HG02763 (cell line): ENCODE measurements at regions not wholly inside any gene's neighbourhood (a gene's known extent, or its start where the extent isn't known, plus 50 kb on each side); places are given as distances from the start of the nearest gene placed in this dataset.
"Not testable (repeated sequence)": the region's sequence is repeated elsewhere in the genome, so short reads cannot be mapped to it uniquely, and the experiment has no call there.

Source experiments
- ATAC-seq: cut with Tn5 transposase; IDR thresholded peaks from one replicate; pipeline ENCODE4 v1.9.1; 2021; ENCODE audit warnings: mild to moderate bottlenecking, moderate library complexity; ENCODE audit not compliant: unreplicated experiment

GRCh38 chr13:81275666-81276258 lies 934.8 kb upstream of the SPRY2 start:
- no peak for ATAC-seq

- ATAC-seq, result no peak
Measured at GRCh38 chr13:81247711-81248110, 906.8 kb upstream of the SPRY2 start.

- no peak for ATAC-seq
Measured at GRCh38 chr13:81246556-81246955, 905.6 kb upstream of the SPRY2 start.

DNA sequence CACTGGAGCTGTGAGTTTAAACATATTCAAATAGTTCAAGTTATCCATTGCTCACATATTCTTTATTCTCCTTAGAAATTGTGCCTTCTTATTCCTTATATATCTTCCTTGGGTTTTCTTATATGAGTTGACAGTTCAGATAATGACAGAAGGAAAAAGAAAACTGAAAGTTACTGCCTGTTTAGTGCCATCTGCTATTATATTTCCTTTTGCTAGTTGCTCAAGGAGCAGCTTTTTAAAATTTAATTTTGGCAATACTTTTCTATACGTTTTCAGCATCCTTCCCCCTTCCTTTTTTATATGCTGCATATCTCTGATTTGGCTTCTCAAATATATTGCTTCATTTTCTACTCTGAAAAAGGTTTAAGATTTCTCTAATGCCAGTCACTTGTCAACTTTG lies 903.1 kb upstream of the SPRY2 start:
- no peak for ATAC-seq

DNA sequence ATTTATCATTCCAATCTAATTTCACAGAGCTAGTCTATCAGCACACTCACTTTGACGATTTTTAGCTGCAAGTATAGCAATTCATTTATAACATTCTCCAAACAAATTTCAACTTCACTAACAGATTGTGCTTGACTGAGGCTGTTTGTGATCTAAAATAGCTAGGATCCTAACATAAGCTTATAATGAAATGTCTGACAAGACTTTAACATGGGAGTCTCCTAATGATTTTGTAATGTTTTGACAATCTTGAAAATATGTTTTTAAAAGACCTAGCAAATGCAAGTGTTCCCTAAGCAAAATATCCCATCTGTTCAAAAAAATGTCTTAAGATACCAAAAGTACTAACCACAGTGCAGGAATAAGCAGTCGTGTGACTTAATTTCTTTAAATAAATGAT lies 889.5 kb upstream of the SPRY2 start:
- no peak for ATAC-seq

- ATAC-seq, result not testable (repeated sequence)
Measured at GRCh38 chr13:81226830-81227229, 885.9 kb upstream of the SPRY2 start.

DNA sequence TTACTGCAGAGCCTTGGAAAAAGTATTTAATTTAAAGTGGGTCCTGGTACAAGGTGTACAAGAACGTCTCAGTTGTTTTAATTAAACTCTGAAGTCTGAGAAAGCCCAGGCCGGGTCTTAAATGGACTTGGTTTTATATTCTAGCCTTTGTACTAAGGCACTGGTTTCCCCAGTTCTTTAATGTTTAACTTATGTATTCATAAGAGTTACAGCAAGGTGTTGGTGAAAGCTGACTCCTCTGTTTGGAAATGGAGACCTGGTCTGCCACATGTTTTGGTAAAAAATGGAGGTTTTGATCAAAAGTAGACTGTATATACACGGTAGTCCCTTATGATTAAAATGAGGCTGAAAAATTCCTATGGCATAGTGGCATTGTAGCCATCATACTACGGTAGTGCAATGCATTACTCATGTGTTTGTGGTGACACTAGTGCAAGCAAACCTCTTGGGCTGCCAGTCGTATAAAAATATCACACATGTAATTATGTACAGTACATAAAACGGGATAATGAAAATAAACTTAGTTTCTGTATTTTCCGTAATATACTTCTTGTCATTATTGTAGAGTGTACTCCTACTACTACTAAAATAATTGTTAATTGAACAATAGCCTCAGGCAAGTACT lies 883.4 kb upstream of the SPRY2 start:
- no peak for ATAC-seq

- ATAC-seq, result no peak
Measured at GRCh38 chr13:81223778-81224177, 882.9 kb upstream of the SPRY2 start.

DNA sequence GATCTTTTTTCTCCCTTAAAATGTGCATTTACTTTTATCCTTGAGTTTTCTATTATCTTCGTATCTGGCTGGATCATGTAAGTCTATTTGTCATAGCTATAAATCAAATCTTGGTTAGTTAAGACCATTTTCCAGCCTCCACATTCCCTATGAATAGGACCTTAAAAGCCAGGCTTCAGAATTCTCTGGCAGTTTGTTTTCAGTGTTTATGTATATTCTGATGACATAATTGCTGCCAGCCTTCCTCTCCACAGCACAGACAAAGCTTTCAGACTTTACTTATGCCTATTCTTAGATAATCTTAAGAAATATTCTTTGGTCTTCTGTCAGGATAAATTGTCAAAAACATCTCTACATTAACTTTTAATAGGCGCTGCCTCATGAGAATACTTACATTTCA lies 870.8 kb upstream of the SPRY2 start:
- ATAC-seq, result no peak

DNA sequence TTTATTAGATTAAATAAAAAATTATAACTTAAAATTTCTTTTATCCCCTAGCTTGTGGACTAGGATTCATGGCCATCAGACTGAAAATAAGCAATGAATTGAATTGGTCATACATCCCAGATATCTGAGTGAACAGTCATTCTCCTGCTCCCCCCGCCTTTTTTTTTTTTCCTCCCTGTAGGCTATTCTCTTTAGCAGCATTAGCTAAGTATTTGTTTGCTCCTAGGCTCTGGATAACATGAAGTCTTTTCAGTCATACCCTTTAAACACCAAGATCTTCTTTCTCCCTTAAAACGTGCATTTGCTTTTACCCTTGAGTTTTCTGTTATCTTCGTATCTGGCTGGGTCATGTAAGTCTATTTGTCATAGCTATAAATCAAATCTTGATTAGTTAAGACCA lies 866.7 kb upstream of the SPRY2 start:
- no peak for ATAC-seq

DNA sequence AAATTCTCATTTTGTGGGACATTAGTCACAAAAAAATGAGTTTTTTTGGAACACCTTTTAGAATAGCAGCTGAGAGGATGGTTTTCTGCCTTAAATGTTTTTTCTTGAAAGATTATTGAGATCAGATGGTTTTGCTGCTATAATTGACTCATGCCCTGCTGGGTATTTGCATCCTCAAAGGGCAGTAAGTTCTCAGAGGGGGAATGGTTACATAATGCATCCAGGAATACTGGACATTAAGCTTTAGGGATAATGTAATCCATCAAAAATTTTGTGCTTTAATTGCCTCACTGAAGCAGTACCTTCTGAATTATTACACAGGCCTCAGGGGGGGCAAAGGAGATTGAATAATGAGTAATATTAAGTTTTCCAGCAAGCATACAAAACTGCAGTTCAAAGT lies 866.3 kb upstream of the SPRY2 start:
- no peak for ATAC-seq

GRCh38 chr13:81203783-81204182 lies 862.9 kb upstream of the SPRY2 start:
- ATAC-seq, result no peak

DNA sequence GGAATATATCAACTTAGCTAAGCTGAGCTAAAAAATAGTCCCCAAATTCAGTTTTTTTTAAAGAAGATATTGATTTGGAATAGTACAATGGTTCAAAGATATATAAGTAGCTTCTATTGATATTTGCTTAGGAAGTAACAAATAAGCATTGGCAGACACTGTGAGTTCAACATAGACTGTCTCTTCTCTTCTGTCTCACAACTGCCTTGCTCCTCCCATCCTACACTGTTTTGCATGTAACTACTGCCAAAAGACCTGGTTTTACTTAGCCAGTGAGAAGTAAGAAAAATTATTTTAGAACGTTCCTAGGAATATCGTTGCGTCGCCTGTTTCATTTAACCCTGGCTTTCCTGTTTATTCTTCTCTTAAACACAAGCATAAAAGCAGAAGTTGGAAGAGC lies 859.0 kb upstream of the SPRY2 start:
- ATAC-seq, result no peak

GRCh38 chr13:81197966-81198365 lies 857.0 kb upstream of the SPRY2 start:
- ATAC-seq, result no peak

DNA sequence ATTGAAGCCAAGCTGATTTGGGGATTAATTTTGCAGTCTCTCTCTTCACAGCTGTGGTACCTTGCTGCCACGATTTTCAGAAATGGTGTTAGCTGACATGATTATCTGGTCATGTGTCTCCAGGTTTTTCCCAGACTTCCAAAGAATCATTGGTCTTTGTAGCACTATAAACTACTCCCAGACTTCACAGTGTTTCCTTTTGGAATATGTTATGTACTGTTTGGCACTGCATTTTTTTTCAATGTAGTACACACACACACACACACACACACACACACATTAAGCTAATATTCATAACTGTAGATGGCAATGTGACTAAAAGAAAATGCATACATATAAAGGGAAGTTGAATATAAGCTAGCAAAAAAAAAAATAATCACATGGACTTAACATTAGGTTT lies 856.6 kb upstream of the SPRY2 start:
- ATAC-seq, result no peak

DNA sequence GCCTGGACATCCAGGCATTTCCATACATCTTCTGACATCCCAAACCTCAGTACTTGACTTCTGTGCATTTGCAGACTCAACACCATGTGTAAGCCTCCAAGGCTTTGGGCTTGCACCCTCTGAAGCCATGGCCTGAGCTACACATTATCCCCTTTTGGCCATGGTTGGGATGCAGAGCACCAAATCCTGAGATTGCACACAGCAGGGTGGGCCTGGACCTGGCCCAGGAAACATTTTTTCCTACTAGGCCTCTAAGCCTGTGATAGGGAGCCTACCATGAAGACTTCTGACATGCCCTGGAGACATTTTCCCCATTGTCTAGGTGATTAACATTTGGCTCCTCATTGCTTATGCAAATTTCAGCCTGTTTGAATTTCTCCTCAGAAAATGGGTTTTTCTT lies 853.4 kb upstream of the SPRY2 start:
- ATAC-seq, result no peak

DNA sequence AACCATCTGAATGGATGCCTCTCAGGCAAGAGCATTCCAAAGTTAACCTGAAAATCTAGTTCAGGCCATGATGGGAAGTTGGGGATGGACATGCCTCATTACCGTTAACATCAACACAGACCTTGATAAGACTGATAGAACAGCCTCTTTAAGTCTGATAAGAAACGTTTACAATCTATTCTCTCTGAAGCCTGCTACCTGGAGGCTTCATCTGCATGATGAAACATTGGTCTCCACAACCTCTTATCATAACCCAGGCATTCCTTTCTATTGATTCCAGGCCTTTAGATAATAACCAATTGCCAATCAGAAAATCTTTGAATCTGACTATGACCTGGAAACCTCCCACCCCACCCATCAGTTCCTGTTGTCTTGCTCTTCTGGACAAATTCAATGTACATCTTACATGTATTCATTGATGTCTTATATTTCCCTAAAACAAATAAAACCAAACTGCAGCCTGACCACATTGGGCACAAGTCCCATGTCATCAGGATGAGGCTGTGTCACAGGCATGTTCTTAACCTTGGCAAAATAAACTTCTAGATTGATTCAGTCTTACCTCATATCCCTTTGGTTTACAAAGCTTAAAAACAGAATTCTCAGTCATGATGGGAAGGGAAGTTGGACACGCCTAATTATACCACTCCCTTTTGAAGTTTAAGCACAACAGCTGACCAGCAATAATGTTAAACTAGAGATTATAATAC lies 843.8 kb upstream of the SPRY2 start:
- ATAC-seq, result no peak

GRCh38 chr13:81172603-81173002 lies 831.7 kb upstream of the SPRY2 start:
- no peak for ATAC-seq

- no peak for ATAC-seq
Measured at GRCh38 chr13:81171065-81171647, 830.2 kb upstream of the SPRY2 start.

DNA sequence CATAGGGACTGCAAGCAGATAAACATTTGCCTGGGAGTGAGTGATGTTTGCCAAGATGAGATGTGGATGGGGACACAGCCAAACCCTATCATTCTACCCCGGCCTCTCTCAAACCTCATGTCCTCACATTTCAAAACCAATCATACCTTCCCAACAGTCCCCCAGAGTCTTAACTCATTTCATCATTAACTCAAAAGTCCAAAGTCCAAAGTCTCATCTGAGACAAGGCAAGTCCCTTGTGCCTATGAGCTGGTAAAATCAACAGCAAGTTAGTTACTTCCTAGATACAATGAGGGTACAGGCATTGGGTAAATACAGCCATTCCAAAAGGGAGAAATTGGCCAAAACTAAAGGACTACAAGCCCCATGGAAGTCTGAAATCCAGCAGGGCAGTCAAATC lies 822.9 kb upstream of the SPRY2 start:
- ATAC-seq, result not testable (repeated sequence)

DNA sequence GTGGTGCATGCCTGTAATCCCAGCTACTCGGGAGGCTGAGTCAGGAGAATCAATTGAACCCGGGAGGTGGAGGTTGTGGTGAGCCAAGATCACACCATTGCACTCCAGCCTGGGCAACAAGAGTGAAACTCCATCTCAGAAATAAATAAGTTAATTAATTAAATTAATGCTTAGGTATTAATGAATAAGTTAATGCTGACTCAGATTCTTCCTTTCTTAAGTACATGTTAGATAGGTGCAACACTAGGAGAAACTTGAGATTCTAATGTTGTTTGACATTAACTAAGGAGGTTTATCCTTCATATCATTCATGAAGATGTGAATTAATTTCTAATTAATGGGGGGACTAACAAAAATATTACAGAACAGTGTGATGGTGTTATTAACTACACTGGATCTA lies 812.6 kb upstream of the SPRY2 start:
- ATAC-seq, result no peak

- no peak for ATAC-seq
Measured at GRCh38 chr13:81148822-81149221, 807.9 kb upstream of the SPRY2 start.
